ENCODE measurements at regions not wholly inside any gene's neighbourhood (a gene's known extent, or its start where the extent isn't known, plus 50 kb on each side); places are given as distances from the start of the nearest gene placed in this dataset.

- Histone ChIP-seq H3K4me3 (ENCODE audit: low read length) (no peak overlapping the region), H3K9me3 (ENCODE audit: insufficient read depth, low read depth, low read length) (no peaks in the 10 kb centered on the region), H3K4me1 (ENCODE audit: insufficient read depth, low read length) (peaks cover 22% of the 10 kb centered on the region), H3K9ac (ENCODE audit: low read depth, low read length) (no peak overlapping the region), H3K27ac (ENCODE audit: low read depth, low read length) (no peak overlapping the region), H3K27me3 (ENCODE audit: insufficient read depth, low read length) (no peaks in the 10 kb centered on the region; the same call in 1 of the 2 replicates), H3K36me3 (ENCODE audit: insufficient read depth, low read length) (no peaks in the 10 kb centered on the region)
- 98% methylated on average over 5 of the region's 5 CpGs for WGBS
These were observed 200.2 kb downstream of the RPLP1 start for GRCh38 chr15:69652751-69653305.

DNA sequence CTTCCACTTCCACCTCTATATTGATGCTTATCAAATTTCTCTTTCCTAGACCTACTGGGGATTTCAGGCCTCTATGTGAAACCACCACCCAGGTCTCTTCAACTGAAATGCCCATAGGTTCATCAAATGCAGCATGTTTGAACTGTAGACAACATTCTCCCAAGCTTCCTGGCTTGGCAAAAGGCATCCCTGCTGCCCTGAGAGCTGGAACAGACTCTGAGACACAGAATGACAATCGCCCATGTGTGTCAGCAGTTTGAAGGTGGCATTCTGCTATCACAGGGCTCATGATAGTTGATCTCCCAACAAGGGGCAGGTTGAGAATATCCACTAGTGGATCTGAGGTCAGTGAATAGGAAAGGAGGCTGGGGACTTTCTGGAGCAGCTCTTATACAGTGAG, 200.7 kb downstream of the RPLP1 start:
- WGBS: 84% methylated on average over 1 of the region's 1 CpG
- Histone ChIP-seq H3K27me3 (ENCODE audit: insufficient read depth, low read length) (no peaks in the 10 kb centered on the region; the same call in 1 of the 2 replicates), H3K27ac (ENCODE audit: low read depth, low read length) (no peak overlapping the region), H3K9me3 (ENCODE audit: insufficient read depth, low read depth, low read length) (no peaks in the 10 kb centered on the region), H3K36me3 (ENCODE audit: insufficient read depth, low read length) (no peaks in the 10 kb centered on the region), H3K4me3 (ENCODE audit: low read length) (no peak overlapping the region), H3K4me1 (ENCODE audit: insufficient read depth, low read length) (peaks cover 17% of the 10 kb centered on the region), H3K9ac (ENCODE audit: low read depth, low read length) (no peak overlapping the region)

- no peaks in the 10 kb centered on the region for H3K27me3 ChIP-seq (ENCODE audit: insufficient read depth, low read length)
- H3K36me3 ChIP-seq (ENCODE audit: insufficient read depth, low read length): no peaks in the 10 kb centered on the region
- no peak overlapping the region for H3K4me3 ChIP-seq (ENCODE audit: low read length)
- no peak overlapping the region for H3K9ac ChIP-seq (ENCODE audit: low read depth, low read length)
- WGBS: 90% methylated on average over 2 of the region's 2 CpGs
- H3K4me1 ChIP-seq (ENCODE audit: insufficient read depth, low read length): peaks cover 12% of the 10 kb centered on the region
- H3K27ac ChIP-seq (ENCODE audit: low read depth, low read length): no peak overlapping the region
- H3K9me3 ChIP-seq (ENCODE audit: insufficient read depth, low read depth, low read length): no peaks in the 10 kb centered on the region
These were observed 201.2 kb downstream of the RPLP1 start for GRCh38 chr15:69653846-69654245.

- no peaks in the 10 kb centered on the region for H3K9me3 ChIP-seq (ENCODE audit: insufficient read depth, low read depth, low read length)
- H3K4me1 ChIP-seq (ENCODE audit: insufficient read depth, low read length): no peaks in the 10 kb centered on the region
- H3K4me3 ChIP-seq (ENCODE audit: low read length): no peak overlapping the region
- no peaks in the 10 kb centered on the region for H3K36me3 ChIP-seq (ENCODE audit: insufficient read depth, low read length)
- 94% methylated on average over 10 of the region's 10 CpGs for WGBS
- H3K27ac ChIP-seq (ENCODE audit: low read depth, low read length): no peak overlapping the region
- no peak overlapping the region for H3K9ac ChIP-seq (ENCODE audit: low read depth, low read length)
- H3K27me3 ChIP-seq (ENCODE audit: insufficient read depth, low read length): no peaks in the 10 kb centered on the region
These were observed 203.8 kb downstream of the RPLP1 start for GRCh38 chr15:69656271-69657030.

DNA sequence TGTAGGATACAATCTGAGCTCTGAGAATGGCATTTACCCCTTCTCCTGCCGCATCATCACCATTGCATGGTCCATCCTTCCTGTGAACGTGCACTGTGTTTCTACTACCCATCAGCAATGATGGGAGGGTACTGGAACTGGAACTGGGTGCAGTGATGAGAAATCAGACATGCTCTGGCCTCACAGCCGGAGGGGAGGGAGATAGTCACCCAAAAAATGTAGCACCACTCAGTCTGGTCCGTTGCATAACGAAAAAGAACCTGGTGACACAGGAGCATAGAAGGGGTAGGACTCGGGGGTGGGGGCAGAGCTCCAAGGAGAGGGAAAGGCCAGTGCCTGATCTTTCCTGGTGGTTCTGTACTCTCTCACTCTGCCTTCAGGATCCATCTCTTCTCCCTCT, 205.0 kb downstream of the RPLP1 start:
- Histone ChIP-seq H3K4me3 (ENCODE audit: low read length) (no peak overlapping the region), H3K27me3 (ENCODE audit: insufficient read depth, low read length) (no peaks in the 10 kb centered on the region), H3K27ac (ENCODE audit: low read depth, low read length) (no peak overlapping the region), H3K9ac (ENCODE audit: low read depth, low read length) (no peak overlapping the region), H3K4me1 (ENCODE audit: insufficient read depth, low read length) (no peaks in the 10 kb centered on the region), H3K9me3 (ENCODE audit: insufficient read depth, low read depth, low read length) (no peaks in the 10 kb centered on the region), H3K36me3 (ENCODE audit: insufficient read depth, low read length) (no peaks in the 10 kb centered on the region)
- WGBS: 95% methylated on average over 6 of the region's 6 CpGs

DNA sequence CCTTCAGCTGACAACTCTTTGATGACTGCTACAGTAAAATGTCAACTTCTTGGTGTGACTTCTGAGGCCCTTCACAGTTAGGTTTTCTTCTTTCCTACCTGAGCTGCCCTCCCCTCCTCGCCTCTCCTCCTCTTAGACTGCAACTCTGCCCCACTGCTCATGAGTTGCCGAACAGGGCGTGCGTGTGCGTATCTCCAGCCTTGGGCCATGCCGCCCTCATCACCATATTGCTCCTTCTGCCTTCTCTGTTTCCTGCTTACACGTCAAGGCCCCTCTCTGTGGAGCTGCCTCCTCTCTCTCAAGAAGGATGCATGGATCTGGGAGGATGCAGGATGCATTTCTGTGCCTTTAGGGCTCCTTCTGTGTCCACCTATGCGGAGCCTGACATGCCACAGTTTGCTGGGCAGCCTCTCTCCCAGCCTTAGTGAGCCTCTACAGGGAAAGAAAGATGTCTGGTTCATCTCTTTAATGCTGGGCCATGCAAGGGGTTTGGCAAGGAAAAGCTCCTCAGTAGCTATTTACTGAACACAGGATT, 205.9 kb downstream of the RPLP1 start:
- Histone ChIP-seq H3K27me3 (ENCODE audit: insufficient read depth, low read length) (no peaks in the 10 kb centered on the region), H3K9me3 (ENCODE audit: insufficient read depth, low read depth, low read length) (no peaks in the 10 kb centered on the region), H3K27ac (ENCODE audit: low read depth, low read length) (no peak overlapping the region), H3K4me1 (ENCODE audit: insufficient read depth, low read length) (no peaks in the 10 kb centered on the region), H3K4me3 (ENCODE audit: low read length) (no peak overlapping the region), H3K36me3 (ENCODE audit: insufficient read depth, low read length) (no peaks in the 10 kb centered on the region), H3K9ac (ENCODE audit: low read depth, low read length) (no peak overlapping the region)
- 93% methylated on average over 8 of the region's 8 CpGs for WGBS

- Histone ChIP-seq H3K9me3 (ENCODE audit: insufficient read depth, low read depth, low read length) (no peaks in the 10 kb centered on the region), H3K36me3 (ENCODE audit: insufficient read depth, low read length) (no peaks in the 10 kb centered on the region), H3K27me3 (ENCODE audit: insufficient read depth, low read length) (no peaks in the 10 kb centered on the region), H3K4me1 (ENCODE audit: insufficient read depth, low read length) (no peaks in the 10 kb centered on the region), H3K4me3 (ENCODE audit: low read length) (no peak overlapping the region), H3K9ac (ENCODE audit: low read depth, low read length) (no peak overlapping the region), H3K27ac (ENCODE audit: low read depth, low read length) (no peak overlapping the region)
- 91% methylated on average over 5 of the region's 5 CpGs for WGBS
These were observed 206.9 kb downstream of the RPLP1 start for GRCh38 chr15:69659454-69660050.

- H3K27me3 ChIP-seq (ENCODE audit: insufficient read depth, low read length): no peaks in the 10 kb centered on the region
- H3K36me3 ChIP-seq (ENCODE audit: insufficient read depth, low read length): no peaks in the 10 kb centered on the region
- no peaks in the 10 kb centered on the region for H3K9me3 ChIP-seq (ENCODE audit: insufficient read depth, low read depth, low read length)
- WGBS: 88% methylated on average over 2 of the region's 2 CpGs
- H3K9ac ChIP-seq (ENCODE audit: low read depth, low read length): no peak overlapping the region
- no peak overlapping the region for H3K27ac ChIP-seq (ENCODE audit: low read depth, low read length)
- no peak overlapping the region for H3K4me3 ChIP-seq (ENCODE audit: low read length)
- H3K4me1 ChIP-seq (ENCODE audit: insufficient read depth, low read length): no peaks in the 10 kb centered on the region
These were observed 207.5 kb downstream of the RPLP1 start for GRCh38 chr15:69660114-69660513.

GRCh38 chr15:69660658-69661405, 208.2 kb downstream of the RPLP1 start:
- no peaks in the 10 kb centered on the region for H3K27me3 ChIP-seq (ENCODE audit: insufficient read depth, low read length)
- no peak overlapping the region for H3K4me3 ChIP-seq (ENCODE audit: low read length)
- no peak overlapping the region for H3K9ac ChIP-seq (ENCODE audit: low read depth, low read length)
- WGBS: 87% methylated on average over 7 of the region's 7 CpGs
- H3K4me1 ChIP-seq (ENCODE audit: insufficient read depth, low read length): no peaks in the 10 kb centered on the region
- no peaks in the 10 kb centered on the region for H3K9me3 ChIP-seq (ENCODE audit: insufficient read depth, low read depth, low read length)
- no peak overlapping the region for H3K27ac ChIP-seq (ENCODE audit: low read depth, low read length)
- no peaks in the 10 kb centered on the region for H3K36me3 ChIP-seq (ENCODE audit: insufficient read depth, low read length)

GRCh38 chr15:69661446-69661845, 208.8 kb downstream of the RPLP1 start:
- H3K27ac ChIP-seq (ENCODE audit: low read depth, low read length): no peak overlapping the region
- no peaks in the 10 kb centered on the region for H3K4me1 ChIP-seq (ENCODE audit: insufficient read depth, low read length)
- H3K9ac ChIP-seq (ENCODE audit: low read depth, low read length): no peak overlapping the region
- no peaks in the 10 kb centered on the region for H3K9me3 ChIP-seq (ENCODE audit: insufficient read depth, low read depth, low read length)
- no peaks in the 10 kb centered on the region for H3K27me3 ChIP-seq (ENCODE audit: insufficient read depth, low read length)
- H3K4me3 ChIP-seq (ENCODE audit: low read length): no peak overlapping the region
- 92% methylated on average over 6 of the region's 6 CpGs for WGBS
- H3K36me3 ChIP-seq (ENCODE audit: insufficient read depth, low read length): no peaks in the 10 kb centered on the region
